Calu3 (cell line): ENCODE measurements at regions not wholly inside any gene's neighbourhood (a gene's known extent, or its start where the extent isn't known, plus 50 kb on each side); places are given as distances from the start of the nearest gene placed in this dataset.

Experiments used
- BruUV-seq: library from RNA; stranded (reverse); fragments of 400-500 nt; replicated peaks from 2 replicates; lab custom pipeline; 2021; lab: Mats Ljungman, UMichigan
- CTCF ChIA-PET: fragments of 300-600 bp; sonication (Branson Sonifier 250); formaldehyde crosslinking; loops from one replicate; lab custom pipeline; 2022; ENCODE audit warnings: antibody characterized with exemption; lab: Charles Lee
- DNase-seq: peaks from one replicate; pipeline ENCODE4 v3.0.0; 2022
- H3K27ac Mint-ChIP-seq: one replicate; pipeline ENCODE4 v1.8.0; 2022; ENCODE audit warnings: mixed read lengths; ENCODE audit not compliant: unreplicated experiment
- H3K27me3 Mint-ChIP-seq: one replicate; pipeline ENCODE4 v1.8.0; 2022; ENCODE audit warnings: mixed read lengths; ENCODE audit not compliant: unreplicated experiment
- H3K36me3 Mint-ChIP-seq: one replicate; pipeline ENCODE4 v1.8.0; 2022; ENCODE audit warnings: mild to moderate bottlenecking, moderate library complexity, mixed read lengths; ENCODE audit not compliant: insufficient read depth, unreplicated experiment
- H3K4me1 Mint-ChIP-seq: one replicate; pipeline ENCODE4 v1.8.0; 2022; ENCODE audit warnings: mild to moderate bottlenecking, low read depth, mixed read lengths; ENCODE audit not compliant: unreplicated experiment
- H3K4me3 Mint-ChIP-seq: one replicate; pipeline ENCODE4 v1.8.0; 2022; ENCODE audit warnings: mild to moderate bottlenecking, low read depth, moderate library complexity, mixed read lengths; ENCODE audit not compliant: unreplicated experiment
- H3K9me3 Mint-ChIP-seq: one replicate; pipeline ENCODE4 v1.8.0; 2022; ENCODE audit warnings: low read depth, mixed read lengths; ENCODE audit not compliant: unreplicated experiment
- CTCF ChIP-seq: fragments of 200-600 bp; IDR thresholded peaks from one replicate; pipeline ENCODE4 v1.8.0; 2022; ENCODE audit warnings: antibody characterized with exemption; ENCODE audit not compliant: unreplicated experiment
- intact Hi-C: fragments of 100-400 bp; cut with micrococcal nuclease; formaldehyde crosslinking; loops from one replicate; pipeline ENCODE4 v1.10.0; 2022; ENCODE audit not compliant: unreplicated experiment

- H3K4me1 Mint-ChIP-seq, result no peaks in the 10 kb centered on the region
- H3K9me3 Mint-ChIP-seq, result no peaks in the 10 kb centered on the region
- H3K27ac Mint-ChIP-seq, result no peak overlapping the region
- no TSS peak for BruUV-seq
- intact Hi-C loops, result no loop called here
- TF ChIP-seq CTCF, result no peak
- no peaks in the 10 kb centered on the region for H3K27me3 Mint-ChIP-seq
- CTCF ChIA-PET, result no interaction called here
- DNase-seq, result no peak
- H3K36me3 Mint-ChIP-seq, result no peaks in the 10 kb centered on the region
- H3K4me3 Mint-ChIP-seq, result no peak overlapping the region
Observed at GRCh38 chr20:20897145-20897544, 184.7 kb upstream of the RALGAPA2 start.

GRCh38 chr20:20896606-20897005 lies 184.2 kb upstream of the RALGAPA2 start:
- H3K4me3 Mint-ChIP-seq, result no peak overlapping the region
- CTCF ChIA-PET, result no interaction called here

GRCh38 chr20:20895537-20895936 lies 183.1 kb upstream of the RALGAPA2 start:
- no peak for DNase-seq
- intact Hi-C loops, result no loop called here
- Mint-ChIP-seq H3K27me3 (no peaks in the 10 kb centered on the region), H3K27ac (no peak overlapping the region), H3K9me3 (no peaks in the 10 kb centered on the region), H3K4me1 (no peaks in the 10 kb centered on the region), H3K36me3 (no peaks in the 10 kb centered on the region), H3K4me3 (no peak overlapping the region)
- CTCF ChIA-PET, result no interaction called here
- no TSS peak for BruUV-seq
- TF ChIP-seq CTCF, result no peak

More at GRCh38 chr20:20896606-20897005, 184.2 kb upstream of the RALGAPA2 start:
- no peak for DNase-seq
- Mint-ChIP-seq H3K9me3 (no peaks in the 10 kb centered on the region), H3K27me3 (no peaks in the 10 kb centered on the region), H3K36me3 (no peaks in the 10 kb centered on the region), H3K27ac (no peak overlapping the region), H3K4me1 (no peaks in the 10 kb centered on the region)
- TF ChIP-seq CTCF, result no peak
- intact Hi-C loops, result no loop called here
- no TSS peak for BruUV-seq

GRCh38 chr20:20894753-20895152 lies 182.3 kb upstream of the RALGAPA2 start:
- CTCF ChIA-PET, result no interaction called here
- no peaks in the 10 kb centered on the region for H3K9me3 Mint-ChIP-seq
- TF ChIP-seq CTCF, result no peak
- H3K4me3 Mint-ChIP-seq, result no peak overlapping the region
- DNase-seq, result no peak
- intact Hi-C loops, result no loop called here
- no peak overlapping the region for H3K27ac Mint-ChIP-seq
- H3K27me3 Mint-ChIP-seq, result no peaks in the 10 kb centered on the region
- no peaks in the 10 kb centered on the region for H3K4me1 Mint-ChIP-seq
- no TSS peak for BruUV-seq
- H3K36me3 Mint-ChIP-seq, result no peaks in the 10 kb centered on the region
